HEK293 (cell line): ENCODE measurements at regions not wholly inside any gene's neighbourhood (a gene's known extent, or its start where the extent isn't known, plus 50 kb on each side); places are given as distances from the start of the nearest gene placed in this dataset.

Experiments
- MEIS1 ChIP-seq: sonication (generic); formaldehyde crosslinking; IDR thresholded peaks from 2 replicates; pipeline ENCODE4 v1.8.1; 2022; ENCODE audit warnings: missing genetic modification reagents, mild to moderate bottlenecking, borderline replicate concordance
- PRDM1 ChIP-seq: fragments of 450-650 bp; formaldehyde crosslinking; IDR thresholded peaks from 2 replicates; pipeline ENCODE4; 2016; ENCODE audit warnings: missing biosample characterization, missing genetic modification characterization
- SP2 ChIP-seq: fragments of 450-650 bp; formaldehyde crosslinking; IDR thresholded peaks from 2 replicates; pipeline ENCODE4 v1.5.1; 2016; ENCODE audit warnings: missing biosample characterization, missing genetic modification characterization
- SP3 ChIP-seq: fragments of 450-650 bp; formaldehyde crosslinking; IDR thresholded peaks from 2 replicates; pipeline ENCODE4 v1.5.1; 2016; ENCODE audit warnings: missing biosample characterization, missing genetic modification characterization
- ZNF121 ChIP-seq: fragments of 450-650 bp; formaldehyde crosslinking; IDR thresholded peaks from 2 replicates; pipeline ENCODE4 v1.5.1; 2016; ENCODE audit warnings: missing biosample characterization, missing genetic modification characterization
- ZNF433 ChIP-seq: fragments of 450-650 bp; formaldehyde crosslinking; IDR thresholded peaks from 2 replicates; pipeline ENCODE4 v1.5.1; 2016; ENCODE audit warnings: missing biosample characterization, missing genetic modification characterization, low read depth
- ZNF558 ChIP-seq: fragments of 450-650 bp; formaldehyde crosslinking; IDR thresholded peaks from 2 replicates; pipeline ENCODE4 v1.5.1; 2016; ENCODE audit warnings: missing biosample characterization, missing genetic modification characterization
- ZNF670 ChIP-seq: fragments of 450-650 bp; formaldehyde crosslinking; IDR thresholded peaks from 2 replicates; pipeline ENCODE4 v1.5.1; 2016; ENCODE audit warnings: missing biosample characterization, missing genetic modification characterization, low read depth
- TF ChIP-seq, protein P1 (sequence below): fragments of 450-650 bp; formaldehyde crosslinking; IDR thresholded peaks from 2 replicates; pipeline ENCODE4 v1.5.1; 2016; ENCODE audit warnings: missing biosample characterization, missing genetic modification characterization
- TF ChIP-seq, protein P2 (sequence below): fragments of 450-650 bp; formaldehyde crosslinking; IDR thresholded peaks from 2 replicates; pipeline ENCODE4 v1.5.1; 2016; ENCODE audit warnings: missing biosample characterization, missing genetic modification characterization, low read depth

DNA sequence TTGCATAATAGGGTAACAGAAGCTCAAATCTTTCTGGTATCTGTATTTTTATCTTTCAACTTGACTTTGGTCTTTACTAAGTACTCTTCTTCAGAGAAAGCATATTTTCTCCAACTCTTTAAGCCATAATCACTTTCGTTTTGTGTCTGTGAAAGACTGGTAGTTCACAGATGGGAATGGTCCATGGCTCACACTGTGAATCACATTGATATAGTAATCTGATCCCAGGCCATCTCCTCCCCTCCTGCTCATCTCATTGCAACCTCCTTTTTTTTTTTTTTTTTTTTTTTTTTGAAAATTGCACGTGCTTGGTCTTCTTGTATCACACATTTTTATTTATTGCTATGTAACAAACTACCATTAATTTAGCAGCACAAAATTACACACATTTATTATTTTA lies 694.5 kb upstream of the SLIT2 start:
- TF ChIP-seq ZNF433 (no peak), SP2 (tag by site-specific recombination) (no peak), PRDM1 (no peak), SP3 (tag by site-specific recombination) (no peak), ZNF670 (no peak), MEIS1 (no peak), ZNF121 (no peak), ZNF558 (tag by site-specific recombination) (no peak)
- TF ChIP-seq, protein P1, sequence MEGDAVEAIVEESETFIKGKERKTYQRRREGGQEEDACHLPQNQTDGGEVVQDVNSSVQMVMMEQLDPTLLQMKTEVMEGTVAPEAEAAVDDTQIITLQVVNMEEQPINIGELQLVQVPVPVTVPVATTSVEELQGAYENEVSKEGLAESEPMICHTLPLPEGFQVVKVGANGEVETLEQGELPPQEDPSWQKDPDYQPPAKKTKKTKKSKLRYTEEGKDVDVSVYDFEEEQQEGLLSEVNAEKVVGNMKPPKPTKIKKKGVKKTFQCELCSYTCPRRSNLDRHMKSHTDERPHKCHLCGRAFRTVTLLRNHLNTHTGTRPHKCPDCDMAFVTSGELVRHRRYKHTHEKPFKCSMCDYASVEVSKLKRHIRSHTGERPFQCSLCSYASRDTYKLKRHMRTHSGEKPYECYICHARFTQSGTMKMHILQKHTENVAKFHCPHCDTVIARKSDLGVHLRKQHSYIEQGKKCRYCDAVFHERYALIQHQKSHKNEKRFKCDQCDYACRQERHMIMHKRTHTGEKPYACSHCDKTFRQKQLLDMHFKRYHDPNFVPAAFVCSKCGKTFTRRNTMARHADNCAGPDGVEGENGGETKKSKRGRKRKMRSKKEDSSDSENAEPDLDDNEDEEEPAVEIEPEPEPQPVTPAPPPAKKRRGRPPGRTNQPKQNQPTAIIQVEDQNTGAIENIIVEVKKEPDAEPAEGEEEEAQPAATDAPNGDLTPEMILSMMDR (tag by site-specific recombination): no peak
- TF ChIP-seq, protein P2, sequence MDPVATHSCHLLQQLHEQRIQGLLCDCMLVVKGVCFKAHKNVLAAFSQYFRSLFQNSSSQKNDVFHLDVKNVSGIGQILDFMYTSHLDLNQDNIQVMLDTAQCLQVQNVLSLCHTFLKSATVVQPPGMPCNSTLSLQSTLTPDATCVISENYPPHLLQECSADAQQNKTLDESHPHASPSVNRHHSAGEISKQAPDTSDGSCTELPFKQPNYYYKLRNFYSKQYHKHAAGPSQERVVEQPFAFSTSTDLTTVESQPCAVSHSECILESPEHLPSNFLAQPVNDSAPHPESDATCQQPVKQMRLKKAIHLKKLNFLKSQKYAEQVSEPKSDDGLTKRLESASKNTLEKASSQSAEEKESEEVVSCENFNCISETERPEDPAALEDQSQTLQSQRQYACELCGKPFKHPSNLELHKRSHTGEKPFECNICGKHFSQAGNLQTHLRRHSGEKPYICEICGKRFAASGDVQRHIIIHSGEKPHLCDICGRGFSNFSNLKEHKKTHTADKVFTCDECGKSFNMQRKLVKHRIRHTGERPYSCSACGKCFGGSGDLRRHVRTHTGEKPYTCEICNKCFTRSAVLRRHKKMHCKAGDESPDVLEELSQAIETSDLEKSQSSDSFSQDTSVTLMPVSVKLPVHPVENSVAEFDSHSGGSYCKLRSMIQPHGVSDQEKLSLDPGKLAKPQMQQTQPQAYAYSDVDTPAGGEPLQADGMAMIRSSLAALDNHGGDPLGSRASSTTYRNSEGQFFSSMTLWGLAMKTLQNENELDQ (tag by site-specific recombination): no peak
